ENCODE measurements at regions not wholly inside any gene's neighbourhood (a gene's known extent, or its start where the extent isn't known, plus 50 kb on each side); places are given as distances from the start of the nearest gene placed in this dataset.

- 83% methylated on average over 2 of the region's 4 CpGs for WGBS (ENCODE audit: insufficient coverage)
- H3K9me3 Mint-ChIP-seq = peaks cover 0 to 3% (median 2%) of the 10 kb centered on the region in 7 donors
- no peak for TF ChIP-seq CTCF (IDR thresholded peaks at IDR 0.05)
These were observed 536.3 kb upstream of the ZNF717 start for GRCh38 chr3:76321614-76322013.

GRCh38 chr3:76324101-76324500 lies 538.8 kb upstream of the ZNF717 start:
- no peak overlapping the region for H2AFZ ChIP-seq (ENCODE audit: insufficient read depth, low read depth, low read length, poor library complexity, severe bottlenecking)
- H4K20me1 ChIP-seq (ENCODE audit: insufficient read depth, low read length) = no peaks in the 10 kb centered on the region
- DNase-seq = no peak
- Mint-ChIP-seq H3K4me1 (no peaks in the 10 kb centered on the region), H3K27me3 (ENCODE audit: low read depth in 3 of 3) (no peaks in the 10 kb centered on the region), H3K9me3 (peaks cover 0 to 5% (median 2%) of the 10 kb centered on the region in 7 donors), H3K4me3 (no peak overlapping the region), H3K36me3 (no peaks in the 10 kb centered on the region), H3K27ac (no peak overlapping the region)
- WGBS (ENCODE audit: insufficient coverage) = no CpG with 5 or more reads among the region's 4 CpGs
- intact Hi-C loops (cut with micrococcal nuclease) = no loop called here
- H3K4me2 ChIP-seq (replicated peaks; ENCODE audit: extremely low read depth, low read length, poor library complexity, severe bottlenecking) = no peak overlapping the region
- H3K4me1 ChIP-seq (ENCODE audit: control insufficient read depth in 1 of 2, insufficient read depth in 2 of 2, low read length in 2 of 2) = no peaks in the 10 kb centered on the region
- no peak overlapping the region for H3K9ac ChIP-seq (ENCODE audit: insufficient read depth, low read length, poor library complexity, severe bottlenecking)
- no peaks in the 10 kb centered on the region for H3K79me2 ChIP-seq (ENCODE audit: insufficient read depth, low read length)
- no peak overlapping the region for H3K4me3 ChIP-seq (replicated peaks in 1 of 3; ENCODE audit: low read depth in 2 of 3, low read length in 3 of 3)
- TF ChIP-seq CTCF (IDR thresholded peaks at IDR 0.05) = no peak
- no peaks in the 10 kb centered on the region for H3K9me3 ChIP-seq (replicated peaks in 1 of 2; ENCODE audit: control insufficient read depth in 1 of 2, insufficient read depth in 1 of 2, low read length in 2 of 2)
- no peaks in the 10 kb centered on the region for H3K27me3 ChIP-seq (ENCODE audit: control insufficient read depth in 2 of 2, insufficient read depth in 2 of 2, low read length in 2 of 2)
- no peak overlapping the region for H3K27ac ChIP-seq (ENCODE audit: low read depth in 1 of 2, low read length in 2 of 2)
- no peaks in the 10 kb centered on the region for H3K36me3 ChIP-seq (replicated peaks in 1 of 2; ENCODE audit: control insufficient read depth in 1 of 2, insufficient read depth in 2 of 2, low read length in 2 of 2)

More at GRCh38 chr3:76321614-76322013, 536.3 kb upstream of the ZNF717 start:
- H3K27me3 Mint-ChIP-seq (ENCODE audit: low read depth in 3 of 3) = no peaks in the 10 kb centered on the region
- Histone ChIP-seq H3K4me3 (replicated peaks in 1 of 3; ENCODE audit: low read depth in 2 of 3, low read length in 3 of 3) (no peak overlapping the region), H3K9ac (ENCODE audit: insufficient read depth, low read length, poor library complexity, severe bottlenecking) (no peak overlapping the region), H2AFZ (ENCODE audit: insufficient read depth, low read depth, low read length, poor library complexity, severe bottlenecking) (no peak overlapping the region), H3K27ac (ENCODE audit: low read depth in 1 of 2, low read length in 2 of 2) (no peak overlapping the region), H3K4me2 (replicated peaks; ENCODE audit: extremely low read depth, low read length, poor library complexity, severe bottlenecking) (no peak overlapping the region), H3K9me3 (replicated peaks in 1 of 2; ENCODE audit: control insufficient read depth in 1 of 2, insufficient read depth in 1 of 2, low read length in 2 of 2) (no peaks in the 10 kb centered on the region), H3K27me3 (ENCODE audit: control insufficient read depth in 2 of 2, insufficient read depth in 2 of 2, low read length in 2 of 2) (no peaks in the 10 kb centered on the region), H3K36me3 (replicated peaks in 1 of 2; ENCODE audit: control insufficient read depth in 1 of 2, insufficient read depth in 2 of 2, low read length in 2 of 2) (no peaks in the 10 kb centered on the region), H3K79me2 (ENCODE audit: insufficient read depth, low read length) (no peaks in the 10 kb centered on the region), H4K20me1 (ENCODE audit: insufficient read depth, low read length) (no peaks in the 10 kb centered on the region), H3K4me1 (ENCODE audit: control insufficient read depth in 1 of 2, insufficient read depth in 2 of 2, low read length in 2 of 2) (no peaks in the 10 kb centered on the region)
- intact Hi-C loops (cut with micrococcal nuclease) = no loop called here
- no peaks in the 10 kb centered on the region for H3K4me1 Mint-ChIP-seq
- H3K4me3 Mint-ChIP-seq = no peak overlapping the region
- no peak for DNase-seq
- no peaks in the 10 kb centered on the region for H3K36me3 Mint-ChIP-seq
- H3K27ac Mint-ChIP-seq = no peak overlapping the region
